Naive thymus-derived CD4-positive, alpha-beta T cell (primary cell): ENCODE measurements at regions not wholly inside any gene's neighbourhood (a gene's known extent, or its start where the extent isn't known, plus 50 kb on each side); places are given as distances from the start of the nearest gene placed in this dataset.

Experiments
- ATAC-seq: fragments of 150-1000 bp; cut with Tn5 transposase; 2 replicates; pipeline ENCODE4 v1.10.0; 2021; ENCODE audit warnings: mild to moderate bottlenecking, moderate library complexity
- CTCF ChIA-PET: fragments of 350-600 bp; sonication (Branson Sonifier 250); formaldehyde crosslinking; loops from one replicate; lab custom pipeline; 2021; ENCODE audit warnings: antibody characterized with exemption; lab: Charles Lee
- POLR2A ChIA-PET: fragments of 350-600 bp; sonication (Branson Sonifier 250); formaldehyde crosslinking; loops from one replicate; lab custom pipeline; 2021; ENCODE audit warnings: antibody characterized with exemption, inconsistent platforms; lab: Charles Lee
- DNase-seq, 9 donors: peaks; one replicate each; pipeline versions ENCODE4 v3.0.0 to v3.0.0-alpha.2; 2020 to 2022; ENCODE audit warnings: mixed read lengths in 1 of 9
- H3K27ac ChIP-seq: one replicate; pipeline ENCODE4 v1.7.0; 2013; ENCODE audit warnings: mild to moderate bottlenecking, low read depth, low read length, moderate library complexity
- H3K27me3 ChIP-seq, 2 donors: one replicate each; pipeline ENCODE4 v1.7.0; 2013; ENCODE audit warnings: low read length in 2 of 2, mild to moderate bottlenecking in 2 of 2, moderate library complexity in 2 of 2; ENCODE audit not compliant: control insufficient read depth in 2 of 2, insufficient read depth in 2 of 2
- H3K36me3 ChIP-seq, 3 experiments: 1 replicate in 2 of 3; 2 replicates in 1 of 3; pipeline ENCODE4 v1.7.0; 2013; ENCODE audit warnings: low read length in 3 of 3, mild to moderate bottlenecking in 3 of 3, moderate library complexity in 1 of 3; ENCODE audit not compliant: insufficient read depth in 3 of 3, control insufficient read depth in 2 of 3
- H3K4me1 ChIP-seq, 2 donors: one replicate each; pipeline ENCODE4 v1.7.0; 2013; ENCODE audit warnings: low read length in 2 of 2, mild to moderate bottlenecking in 2 of 2, moderate library complexity in 1 of 2; ENCODE audit not compliant: control insufficient read depth in 2 of 2, insufficient read depth in 2 of 2
- H3K4me3 ChIP-seq: 2 replicates; pipeline ENCODE4 v1.7.0; 2013; ENCODE audit warnings: mild to moderate bottlenecking, low read length
- H3K9me3 ChIP-seq, 3 experiments: 1 replicate in 2 of 3; 2 replicates in 1 of 3; pipeline ENCODE4 v1.7.0; 2013; ENCODE audit warnings: low read length in 3 of 3; ENCODE audit not compliant: control insufficient read depth in 2 of 3
- H3K27ac Mint-ChIP-seq, 9 donors: one replicate each; pipeline ENCODE4 v1.8.0; 2020 to 2022; ENCODE audit warnings: mixed read lengths in 9 of 9, mild to moderate bottlenecking in 8 of 9, moderate library complexity in 5 of 9, inconsistent platforms in 2 of 9
- H3K27me3 Mint-ChIP-seq, 5 donors: one replicate each; pipeline ENCODE4 v1.8.0; 2021 to 2022; ENCODE audit warnings: mixed read lengths in 5 of 5, mild to moderate bottlenecking in 1 of 5
- H3K36me3 Mint-ChIP-seq, 5 donors: one replicate each; pipeline ENCODE4 v1.8.0; 2020 to 2022; ENCODE audit warnings: mixed read lengths in 5 of 5, mild to moderate bottlenecking in 3 of 5, inconsistent platforms in 1 of 5
- H3K4me1 Mint-ChIP-seq, 7 donors: one replicate each; pipeline ENCODE4 v1.8.0; 2020 to 2022; ENCODE audit warnings: mixed read lengths in 7 of 7, mild to moderate bottlenecking in 3 of 7, inconsistent platforms in 1 of 7
- H3K4me3 Mint-ChIP-seq, 10 donors: one replicate each; pipeline ENCODE4 v1.8.0; 2020 to 2022; ENCODE audit warnings: mild to moderate bottlenecking in 10 of 10, mixed read lengths in 10 of 10, moderate library complexity in 6 of 10, inconsistent platforms in 2 of 10
- H3K9me3 Mint-ChIP-seq, 11 donors: one replicate each; pipeline ENCODE4 v1.8.0; 2020 to 2022; ENCODE audit warnings: mixed read lengths in 11 of 11, mild to moderate bottlenecking in 4 of 11, inconsistent platforms in 1 of 11, moderate library complexity in 1 of 11
- intact Hi-C, 2 donors: fragments of 100-400 bp; cut with micrococcal nuclease; formaldehyde crosslinking; loops; one replicate each; pipeline ENCODE4 v1.15.1; 2023

GRCh38 chr13:83272652-83273240, 609.5 kb downstream of the SLITRK1 start:
- H3K36me3 ChIP-seq, result no peaks in the 10 kb centered on the region
- Mint-ChIP-seq H3K4me1 (no peaks in the 10 kb centered on the region), H3K4me3 (no peak overlapping the region), H3K27me3 (no peaks in the 10 kb centered on the region), H3K36me3 (no peaks in the 10 kb centered on the region), H3K27ac (no peak overlapping the region), H3K9me3 (peaks cover 0 to 17% (median 4%) of the 10 kb centered on the region in 11 donors)
- intact Hi-C loops, result no loop called here
- H3K27ac ChIP-seq, result no peak overlapping the region
- no peaks in the 10 kb centered on the region for H3K9me3 ChIP-seq
- DNase-seq (no peak), ATAC-seq (no peak)
- H3K27me3 ChIP-seq, result no peaks in the 10 kb centered on the region
- H3K4me3 ChIP-seq, result no peak overlapping the region
- H3K4me1 ChIP-seq, result no peaks in the 10 kb centered on the region
- CTCF ChIA-PET, result no interaction called here
- POLR2A ChIA-PET, result no interaction called here

DNA sequence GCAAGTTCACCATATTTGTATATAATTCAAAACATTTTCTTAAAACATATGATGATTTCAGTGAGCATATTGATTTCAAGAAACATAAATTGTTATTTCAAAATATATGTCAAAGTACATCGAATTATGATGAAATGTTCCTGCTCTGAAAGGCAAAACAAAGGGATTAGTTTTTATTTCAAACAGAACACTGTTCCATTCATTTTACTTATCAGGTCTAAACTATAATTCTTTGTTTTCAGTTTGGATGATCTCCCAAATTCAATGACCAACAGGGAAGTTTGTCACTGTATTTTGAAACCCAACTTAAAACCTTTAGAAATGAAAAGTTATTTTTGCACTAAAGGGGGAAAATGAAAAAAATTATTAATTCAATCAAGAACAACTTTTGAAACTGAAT, 610.2 kb downstream of the SLITRK1 start:
- intact Hi-C loops, result no loop called here
- Mint-ChIP-seq H3K27ac (no peak overlapping the region), H3K9me3 (peaks cover 0 to 20% (median 3%) of the 10 kb centered on the region in 11 donors), H3K4me1 (no peaks in the 10 kb centered on the region), H3K27me3 (no peaks in the 10 kb centered on the region), H3K36me3 (no peaks in the 10 kb centered on the region), H3K4me3 (no peak overlapping the region)
- no peak for ATAC-seq
- ChIA-PET POLR2A (no interaction called here), CTCF (no interaction called here)
- no peak overlapping the region for H3K27ac ChIP-seq
- no peak overlapping the region for H3K4me3 ChIP-seq
- H3K36me3 ChIP-seq, result no peaks in the 10 kb centered on the region
- no peaks in the 10 kb centered on the region for H3K27me3 ChIP-seq
- DNase-seq, result no peak
- H3K4me1 ChIP-seq, result no peaks in the 10 kb centered on the region
- no peaks in the 10 kb centered on the region for H3K9me3 ChIP-seq

DNA sequence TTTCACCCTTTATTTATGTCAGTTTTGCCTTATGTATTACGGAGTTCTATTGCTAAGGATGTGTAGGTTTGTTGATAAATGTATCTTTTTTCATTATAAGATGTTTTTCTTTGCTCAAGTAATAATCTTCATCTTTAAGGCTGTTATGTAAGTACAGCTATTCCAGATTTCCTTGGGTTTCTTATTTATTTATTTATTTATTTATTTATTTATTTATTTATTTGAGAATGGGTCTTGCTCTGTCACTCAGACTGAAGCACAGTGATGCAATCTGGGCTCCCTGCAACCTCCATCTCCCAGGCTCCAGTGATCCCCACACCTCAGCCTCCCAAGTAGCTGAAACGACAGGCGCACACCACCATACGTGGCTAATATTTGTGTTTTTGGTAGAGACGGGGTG, 617.0 kb downstream of the SLITRK1 start:
- Histone ChIP-seq H3K9me3 (no peaks in the 10 kb centered on the region), H3K27me3 (no peaks in the 10 kb centered on the region), H3K4me1 (no peaks in the 10 kb centered on the region), H3K4me3 (no peak overlapping the region), H3K27ac (no peak overlapping the region), H3K36me3 (no peaks in the 10 kb centered on the region)
- intact Hi-C loops, result no loop called here
- H3K4me3 Mint-ChIP-seq, result no peak overlapping the region
- peaks cover 0 to 20% (median 6%) of the 10 kb centered on the region in 11 donors for H3K9me3 Mint-ChIP-seq
- POLR2A ChIA-PET, result no interaction called here
- DNase-seq (no peak), ATAC-seq (no peak)
- no peaks in the 10 kb centered on the region for H3K4me1 Mint-ChIP-seq
- no peaks in the 10 kb centered on the region for H3K27me3 Mint-ChIP-seq
- CTCF ChIA-PET, result interaction anchor here (0.7 kb wide), 1 partner anchor 1406 kb away, joined by 3 read pairs; no protein-coding TSS in a partner anchor
- H3K36me3 Mint-ChIP-seq, result no peaks in the 10 kb centered on the region
- no peak overlapping the region for H3K27ac Mint-ChIP-seq

- ATAC-seq (no peak), DNase-seq (no peak)
- intact Hi-C loops, result no loop called here
- Mint-ChIP-seq H3K4me1 (no peaks in the 10 kb centered on the region), H3K36me3 (no peaks in the 10 kb centered on the region), H3K4me3 (no peak overlapping the region), H3K27ac (no peak overlapping the region), H3K27me3 (no peaks in the 10 kb centered on the region), H3K9me3 (peaks cover 0 to 37% (median 8%) of the 10 kb centered on the region in 11 donors)
- Histone ChIP-seq H3K27me3 (no peaks in the 10 kb centered on the region), H3K4me3 (no peak overlapping the region), H3K9me3 (peaks cover 0 to 4% (median 0%) of the 10 kb centered on the region in 3 experiments), H3K36me3 (no peaks in the 10 kb centered on the region), H3K4me1 (no peaks in the 10 kb centered on the region), H3K27ac (no peak overlapping the region)
- POLR2A ChIA-PET, result no interaction called here
- CTCF ChIA-PET, result no interaction called here
Observed at GRCh38 chr13:83248751-83249150, 633.5 kb downstream of the SLITRK1 start.

DNA sequence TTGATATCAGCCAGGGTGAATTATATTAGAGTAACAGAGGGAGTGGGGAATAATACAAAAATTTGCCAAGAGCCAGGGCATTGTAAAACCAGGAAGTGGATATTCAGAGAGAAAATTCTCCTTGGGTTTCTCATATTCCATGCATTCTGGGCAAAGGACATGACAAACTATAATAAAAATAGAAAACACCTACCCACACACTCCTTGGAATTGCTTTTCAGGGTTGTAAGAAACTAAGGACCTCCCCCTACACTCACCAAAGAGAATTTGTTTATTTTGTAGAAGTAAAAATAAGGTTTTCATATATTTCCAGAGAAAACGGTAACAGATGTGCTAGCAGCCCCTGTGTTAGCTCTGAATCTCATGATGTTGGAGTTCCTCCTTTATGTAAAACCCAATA, 649.6 kb downstream of the SLITRK1 start:
- Histone ChIP-seq H3K4me1 (no peaks in the 10 kb centered on the region), H3K27me3 (no peaks in the 10 kb centered on the region), H3K36me3 (no peaks in the 10 kb centered on the region), H3K9me3 (no peaks in the 10 kb centered on the region), H3K4me3 (no peak overlapping the region), H3K27ac (no peak overlapping the region)
- no peak for ATAC-seq
- H3K4me3 Mint-ChIP-seq, result no peak overlapping the region
- no peaks in the 10 kb centered on the region for H3K4me1 Mint-ChIP-seq
- H3K27me3 Mint-ChIP-seq, result no peaks in the 10 kb centered on the region
- peaks cover 0 to 10% (median 4%) of the 10 kb centered on the region in 11 donors for H3K9me3 Mint-ChIP-seq
- CTCF ChIA-PET, result no interaction called here
- DNase-seq, result no peak
- intact Hi-C loops, result no loop called here
- no peaks in the 10 kb centered on the region for H3K36me3 Mint-ChIP-seq
- H3K27ac Mint-ChIP-seq, result no peak overlapping the region
- POLR2A ChIA-PET, result no interaction called here

DNA sequence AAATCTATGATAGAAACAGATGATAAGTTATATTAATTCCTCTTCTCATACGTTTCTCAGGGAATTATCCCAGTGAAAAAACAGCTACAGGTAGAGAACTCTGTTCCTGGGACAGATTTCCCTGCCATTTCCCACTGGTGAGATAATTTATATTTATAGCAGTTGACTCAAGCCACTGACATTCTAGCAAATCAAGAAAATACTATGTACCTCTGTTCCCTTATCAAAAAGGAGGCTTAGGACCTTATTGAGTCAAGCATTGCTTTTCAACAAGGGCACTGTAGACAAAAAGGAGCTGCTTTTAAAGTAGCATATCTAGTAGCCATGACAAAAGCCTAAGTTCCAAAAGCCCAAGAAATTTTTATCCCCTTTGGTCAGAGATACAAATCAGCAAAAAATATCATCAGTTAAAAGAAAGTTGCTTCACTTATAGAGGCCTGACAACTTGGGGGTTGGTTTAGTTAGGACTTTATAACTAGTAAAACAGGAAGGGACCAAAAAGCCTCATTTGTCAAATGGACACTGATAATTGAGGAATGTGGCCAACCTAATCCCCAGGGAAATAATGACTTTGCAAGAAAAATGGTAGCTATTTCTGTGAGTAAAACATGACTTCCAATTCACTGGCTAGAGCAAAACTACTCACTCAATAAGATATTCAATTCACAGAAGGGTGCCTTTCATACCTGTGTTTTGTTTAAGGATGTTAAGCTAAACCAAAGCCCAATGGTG, 652.5 kb downstream of the SLITRK1 start:
- Histone ChIP-seq H3K27me3 (no peaks in the 10 kb centered on the region), H3K36me3 (no peaks in the 10 kb centered on the region), H3K9me3 (no peaks in the 10 kb centered on the region), H3K4me1 (no peaks in the 10 kb centered on the region), H3K27ac (no peak overlapping the region), H3K4me3 (no peak overlapping the region)
- Mint-ChIP-seq H3K4me1 (no peaks in the 10 kb centered on the region), H3K9me3 (peaks cover 0 to 11% (median 0%) of the 10 kb centered on the region in 11 donors), H3K36me3 (no peaks in the 10 kb centered on the region), H3K27ac (no peak overlapping the region), H3K27me3 (no peaks in the 10 kb centered on the region), H3K4me3 (no peak overlapping the region)
- CTCF ChIA-PET, result interaction anchor here (0.6 kb wide), 1 partner anchor 27 kb away, joined by 3 read pairs; no protein-coding TSS in a partner anchor
- intact Hi-C loops, result no loop called here
- no peak for ATAC-seq
- DNase-seq, result no peak
- POLR2A ChIA-PET, result no interaction called here

DNA sequence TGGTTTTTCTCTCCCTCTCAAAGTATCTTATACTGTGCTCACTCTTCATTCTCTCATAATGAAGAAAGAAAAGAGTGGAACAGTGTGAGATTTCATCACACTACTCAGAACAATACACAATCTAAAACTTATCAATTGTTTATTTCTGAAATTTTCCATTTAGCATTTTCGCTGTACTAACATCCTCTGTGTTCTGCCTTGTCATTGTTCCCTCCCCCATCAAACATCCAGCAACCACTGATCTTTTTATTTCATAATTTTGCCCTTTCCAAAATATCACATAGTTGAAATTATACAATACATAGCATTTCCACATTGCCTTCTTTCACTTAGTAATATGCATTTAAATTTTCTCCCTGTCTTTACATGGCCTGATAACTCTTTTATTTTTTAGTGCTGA, 658.7 kb downstream of the SLITRK1 start:
- POLR2A ChIA-PET, result no interaction called here
- H3K9me3 Mint-ChIP-seq, result peaks cover 0 to 16% (median 0%) of the 10 kb centered on the region in 11 donors
- Histone ChIP-seq H3K27ac (no peak overlapping the region), H3K36me3 (no peaks in the 10 kb centered on the region), H3K4me3 (no peak overlapping the region), H3K9me3 (no peaks in the 10 kb centered on the region), H3K4me1 (no peaks in the 10 kb centered on the region), H3K27me3 (no peaks in the 10 kb centered on the region)
- ATAC-seq (no peak), DNase-seq (no peak)
- no peaks in the 10 kb centered on the region for H3K4me1 Mint-ChIP-seq
- H3K27me3 Mint-ChIP-seq, result no peaks in the 10 kb centered on the region
- CTCF ChIA-PET, result no interaction called here
- H3K27ac Mint-ChIP-seq, result no peak overlapping the region
- intact Hi-C loops, result no loop called here
- H3K4me3 Mint-ChIP-seq, result no peak overlapping the region
- no peaks in the 10 kb centered on the region for H3K36me3 Mint-ChIP-seq
